VCaP (cell line): ENCODE measurements at regions not wholly inside any gene's neighbourhood (a gene's known extent, or its start where the extent isn't known, plus 50 kb on each side); places are given as distances from the start of the nearest gene placed in this dataset.

ENCODE experiments used
- H3K27ac ChIP-seq: fragments of 450-650 bp; 2 replicates; pipeline ENCODE4 v1.5.1; 2017
- CTCF ChIP-seq: fragments of 450-650 bp; conservative IDR thresholded peaks from 2 replicates; pipeline ENCODE4 v1.5.1; 2017; ENCODE audit warnings: mild to moderate bottlenecking, moderate library complexity

- no peak for TF ChIP-seq CTCF
- H3K27ac ChIP-seq = no peak overlapping the region
These were observed 51.5 kb upstream of the PIP4K2A start for GRCh38 chr10:22765660-22766547.

- no peak for TF ChIP-seq CTCF
- H3K27ac ChIP-seq = no peak overlapping the region
These were observed 50.3 kb upstream of the PIP4K2A start for GRCh38 chr10:22764639-22765038.
